ENCODE measurements at regions not wholly inside any gene's neighbourhood (a gene's known extent, or its start where the extent isn't known, plus 50 kb on each side); places are given as distances from the start of the nearest gene placed in this dataset.

DNA sequence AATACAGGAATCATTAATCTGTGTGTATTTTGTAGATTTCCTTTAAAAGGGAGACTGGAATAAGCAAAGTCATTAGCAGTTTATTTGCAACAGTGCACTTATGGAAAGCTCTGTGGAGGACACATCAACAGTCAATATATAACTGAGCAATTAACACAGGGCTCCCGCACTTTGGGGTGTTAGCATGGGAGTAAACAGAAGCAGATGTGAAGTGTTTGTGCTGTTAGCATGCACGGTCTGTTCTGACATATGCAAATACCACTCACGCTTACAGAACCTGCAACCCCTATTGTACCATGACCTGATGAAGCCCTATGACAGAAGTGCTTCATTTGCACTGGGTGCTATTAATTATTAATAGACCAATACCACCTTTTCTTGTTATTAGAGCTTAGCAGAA is 118.9 kb downstream of the PPP1R3A start:
- H3K4me3 Mint-ChIP-seq = no peak overlapping the region
- H3K27me3 Mint-ChIP-seq = no peaks in the 10 kb centered on the region
- H3K27ac Mint-ChIP-seq = no peak overlapping the region
- intact Hi-C loops (cut with micrococcal nuclease) = no loop called here
- no peaks in the 10 kb centered on the region for H3K36me3 Mint-ChIP-seq (ENCODE audit: low read depth)
- H3K4me1 Mint-ChIP-seq (ENCODE audit: low read depth) = no peaks in the 10 kb centered on the region
- peaks cover 3% of the 10 kb centered on the region for H3K9me3 Mint-ChIP-seq

DNA sequence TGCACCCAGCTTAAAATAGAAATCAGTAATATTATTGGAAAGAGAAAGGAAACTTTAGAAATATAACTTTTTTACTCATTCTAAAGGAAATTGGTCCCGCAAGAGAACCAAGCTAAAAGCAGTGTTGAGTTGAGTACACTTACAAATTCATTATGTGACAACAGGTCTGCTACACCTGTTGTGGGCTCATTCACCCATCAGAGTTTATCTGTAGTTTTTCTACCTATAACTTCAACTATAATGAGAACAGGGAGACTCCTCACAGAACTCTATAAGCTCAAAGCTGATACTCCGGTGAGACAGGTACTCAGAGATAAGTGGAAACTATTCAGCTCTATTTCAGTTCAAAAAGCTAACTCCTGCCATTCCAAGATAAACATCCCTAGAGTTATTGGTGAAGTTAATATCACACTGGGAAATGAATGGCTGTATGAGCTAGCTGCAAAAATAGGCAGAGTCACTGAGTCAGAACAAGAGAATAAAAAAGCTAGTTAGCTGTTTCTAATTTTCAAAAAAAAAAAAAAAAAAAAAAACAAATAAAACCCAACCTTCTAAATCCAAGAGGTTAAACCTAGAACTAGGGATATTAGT is 121.3 kb downstream of the PPP1R3A start:
- H3K27ac Mint-ChIP-seq = no peak overlapping the region
- no peaks in the 10 kb centered on the region for H3K27me3 Mint-ChIP-seq
- H3K4me1 Mint-ChIP-seq (ENCODE audit: low read depth) = no peaks in the 10 kb centered on the region
- H3K9me3 Mint-ChIP-seq = peaks cover 20% of the 10 kb centered on the region
- no peaks in the 10 kb centered on the region for H3K36me3 Mint-ChIP-seq (ENCODE audit: low read depth)
- intact Hi-C loops (cut with micrococcal nuclease) = no loop called here
- H3K4me3 Mint-ChIP-seq = no peak overlapping the region

DNA sequence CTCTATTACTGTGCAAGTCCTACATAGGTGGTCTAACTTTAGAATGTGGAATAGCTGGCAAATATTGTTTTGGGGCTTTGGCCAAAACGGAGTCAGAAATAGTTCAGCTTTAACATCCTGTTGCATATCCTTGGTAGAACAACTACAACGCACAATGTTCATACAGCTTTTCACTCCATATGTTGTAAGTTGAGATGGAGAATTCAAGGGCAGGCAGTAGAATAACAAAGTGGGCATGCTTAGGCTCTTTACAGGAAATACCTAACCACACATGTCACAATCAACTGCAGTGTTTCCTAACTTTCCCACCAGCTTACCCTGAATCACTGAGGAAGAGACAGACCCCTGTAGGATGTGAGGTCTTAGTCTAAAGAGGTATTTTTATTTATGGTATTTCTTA is 122.3 kb downstream of the PPP1R3A start:
- Mint-ChIP-seq H3K27me3 (no peaks in the 10 kb centered on the region), H3K4me1 (ENCODE audit: low read depth) (no peaks in the 10 kb centered on the region), H3K27ac (no peak overlapping the region), H3K36me3 (ENCODE audit: low read depth) (no peaks in the 10 kb centered on the region), H3K4me3 (no peak overlapping the region), H3K9me3 (peaks cover 21% of the 10 kb centered on the region)
- intact Hi-C loops (cut with micrococcal nuclease) = no loop called here

DNA sequence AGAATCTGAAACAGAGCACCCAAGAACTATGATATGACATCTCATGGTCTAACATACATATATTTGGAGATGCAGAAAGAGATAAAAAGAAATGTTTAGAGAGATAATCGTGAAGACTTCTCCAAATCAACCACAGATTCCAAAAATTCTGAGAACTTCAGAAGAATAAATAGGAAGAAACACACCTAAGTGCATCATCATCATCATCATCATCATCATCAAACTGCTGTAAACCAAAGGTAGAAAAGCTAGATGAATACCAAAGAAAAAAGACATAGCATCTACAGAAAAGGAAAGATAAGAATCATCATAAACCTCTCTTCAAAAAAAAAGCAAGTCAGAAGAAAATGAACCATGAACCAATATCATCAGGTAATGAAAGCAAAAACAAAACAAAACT is 124.2 kb downstream of the PPP1R3A start:
- peaks cover 21% of the 10 kb centered on the region for H3K9me3 Mint-ChIP-seq
- no peaks in the 10 kb centered on the region for H3K27me3 Mint-ChIP-seq
- intact Hi-C loops (cut with micrococcal nuclease) = no loop called here
- H3K4me1 Mint-ChIP-seq (ENCODE audit: low read depth) = no peaks in the 10 kb centered on the region
- H3K27ac Mint-ChIP-seq = no peak overlapping the region
- no peak overlapping the region for H3K4me3 Mint-ChIP-seq
- no peaks in the 10 kb centered on the region for H3K36me3 Mint-ChIP-seq (ENCODE audit: low read depth)

DNA sequence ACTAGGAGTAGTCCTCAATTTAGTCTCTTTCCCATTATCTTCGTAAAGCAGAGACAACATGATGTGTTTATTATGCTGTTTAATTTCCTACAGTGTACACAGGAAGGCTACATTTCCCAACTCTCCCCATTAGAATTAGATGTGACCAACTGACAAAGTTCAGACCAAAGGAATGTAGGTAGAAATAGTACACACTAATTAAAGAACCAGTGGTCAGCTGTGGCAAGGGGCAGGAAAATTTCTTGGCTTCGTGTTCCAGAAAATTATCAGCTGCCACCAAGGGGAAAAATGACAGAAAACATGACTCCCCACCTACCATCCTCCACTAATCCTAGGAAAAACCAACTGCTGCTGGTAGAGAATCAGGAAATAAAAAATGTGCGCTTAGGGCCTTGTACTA is 125.6 kb downstream of the PPP1R3A start:
- H3K4me3 Mint-ChIP-seq = no peak overlapping the region

DNA sequence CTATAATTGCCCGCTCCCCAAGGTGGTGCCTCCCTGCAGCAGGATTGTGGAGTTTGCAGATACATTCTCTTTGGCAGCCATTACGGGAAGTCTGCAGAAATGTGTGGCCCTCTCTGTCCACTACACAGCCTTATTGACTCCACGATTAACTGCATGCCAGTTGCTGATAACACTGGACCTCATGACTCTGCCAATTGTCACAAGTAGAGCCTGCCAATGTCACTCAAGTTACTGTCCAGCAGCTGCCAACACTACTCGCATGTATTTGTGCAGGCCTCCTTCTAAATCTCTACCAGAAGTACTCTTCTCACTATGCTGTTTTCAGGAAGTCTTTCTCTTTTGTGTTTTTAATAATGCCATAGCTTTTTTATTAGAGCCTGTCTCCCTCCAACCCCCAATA is 128.8 kb downstream of the PPP1R3A start:
- intact Hi-C loops (cut with micrococcal nuclease) = no loop called here
- Mint-ChIP-seq H3K4me3 (no peak overlapping the region), H3K9me3 (peaks cover 20% of the 10 kb centered on the region), H3K27ac (no peak overlapping the region), H3K27me3 (no peaks in the 10 kb centered on the region), H3K36me3 (ENCODE audit: low read depth) (no peaks in the 10 kb centered on the region), H3K4me1 (ENCODE audit: low read depth) (no peaks in the 10 kb centered on the region)

More for the DNA sequence above, 125.6 kb downstream of the PPP1R3A start:
- intact Hi-C loops (cut with micrococcal nuclease) = no loop called here
- peaks cover 21% of the 10 kb centered on the region for H3K9me3 Mint-ChIP-seq
- no peaks in the 10 kb centered on the region for H3K27me3 Mint-ChIP-seq
- H3K4me1 Mint-ChIP-seq (ENCODE audit: low read depth) = no peaks in the 10 kb centered on the region
- H3K36me3 Mint-ChIP-seq (ENCODE audit: low read depth) = no peaks in the 10 kb centered on the region
- H3K27ac Mint-ChIP-seq = no peak overlapping the region

DNA sequence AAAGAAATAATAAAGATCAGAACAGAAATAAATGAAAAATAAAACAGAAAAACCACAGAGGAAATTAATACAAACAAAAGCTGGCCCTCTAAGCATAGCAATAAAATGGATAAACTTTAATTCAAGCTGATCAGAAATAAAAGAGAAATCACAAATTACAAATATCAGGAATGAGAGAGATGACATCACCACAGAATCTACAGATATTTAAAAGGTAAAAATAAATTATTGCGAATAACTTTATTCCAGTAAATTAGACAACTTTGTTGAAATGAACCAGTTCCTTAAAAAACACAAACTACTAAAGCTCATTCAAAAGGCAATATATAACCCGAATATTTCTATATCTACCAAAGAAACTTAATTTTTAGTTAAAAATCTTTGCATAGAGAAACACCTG is 131.7 kb downstream of the PPP1R3A start:
- Mint-ChIP-seq H3K4me3 (no peak overlapping the region), H3K27me3 (no peaks in the 10 kb centered on the region), H3K4me1 (ENCODE audit: low read depth) (no peaks in the 10 kb centered on the region), H3K27ac (no peak overlapping the region), H3K9me3 (no peaks in the 10 kb centered on the region), H3K36me3 (ENCODE audit: low read depth) (no peaks in the 10 kb centered on the region)
- intact Hi-C loops (cut with micrococcal nuclease) = no loop called here

DNA sequence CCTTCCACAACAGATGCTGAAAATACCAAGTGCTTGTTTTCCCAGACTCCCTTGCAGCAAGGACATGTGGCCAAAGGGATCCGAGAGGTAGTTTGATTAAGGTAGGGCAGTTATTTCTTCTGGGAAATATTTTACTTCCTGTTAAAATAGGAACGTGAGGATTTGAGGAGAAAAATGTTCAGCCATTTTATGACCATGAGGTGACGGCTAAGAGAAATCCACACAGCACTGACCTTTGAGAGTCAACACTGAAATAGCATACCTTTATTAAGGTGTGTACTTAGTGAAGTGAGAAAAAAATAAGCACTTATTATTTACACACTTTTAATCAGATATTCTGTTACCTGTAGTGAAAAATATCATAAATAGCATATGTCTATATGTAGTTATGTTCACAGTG is 133.9 kb downstream of the PPP1R3A start:
- no peaks in the 10 kb centered on the region for H3K27me3 Mint-ChIP-seq
- H3K4me3 Mint-ChIP-seq = no peak overlapping the region
- no peaks in the 10 kb centered on the region for H3K4me1 Mint-ChIP-seq (ENCODE audit: low read depth)
- H3K9me3 Mint-ChIP-seq = no peaks in the 10 kb centered on the region
- no peaks in the 10 kb centered on the region for H3K36me3 Mint-ChIP-seq (ENCODE audit: low read depth)
- intact Hi-C loops (cut with micrococcal nuclease) = no loop called here
- no peak overlapping the region for H3K27ac Mint-ChIP-seq

DNA sequence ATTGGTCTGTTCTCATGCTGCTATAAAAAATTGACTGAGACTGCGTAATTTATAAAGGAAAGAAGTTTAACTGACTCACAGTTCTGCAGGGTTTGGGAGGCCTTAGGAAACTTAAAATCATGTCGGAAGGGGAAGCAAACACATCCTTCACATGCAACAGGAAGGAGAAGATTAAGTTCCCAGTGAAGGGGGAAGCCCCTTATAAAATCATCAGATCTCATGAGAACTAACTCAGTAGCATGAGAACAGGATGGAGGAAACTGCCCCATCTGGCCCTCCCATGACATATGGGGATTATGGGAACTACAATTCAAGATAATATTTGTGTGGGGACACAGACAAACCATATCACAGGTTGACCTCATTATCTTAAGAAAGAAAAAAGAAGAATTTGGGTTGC is 134.5 kb downstream of the PPP1R3A start:
- no peaks in the 10 kb centered on the region for H3K27me3 Mint-ChIP-seq
- H3K9me3 Mint-ChIP-seq = no peaks in the 10 kb centered on the region
- H3K27ac Mint-ChIP-seq = no peak overlapping the region
- no peak overlapping the region for H3K4me3 Mint-ChIP-seq
- intact Hi-C loops (cut with micrococcal nuclease) = no loop called here
- no peaks in the 10 kb centered on the region for H3K4me1 Mint-ChIP-seq (ENCODE audit: low read depth)
- no peaks in the 10 kb centered on the region for H3K36me3 Mint-ChIP-seq (ENCODE audit: low read depth)

DNA sequence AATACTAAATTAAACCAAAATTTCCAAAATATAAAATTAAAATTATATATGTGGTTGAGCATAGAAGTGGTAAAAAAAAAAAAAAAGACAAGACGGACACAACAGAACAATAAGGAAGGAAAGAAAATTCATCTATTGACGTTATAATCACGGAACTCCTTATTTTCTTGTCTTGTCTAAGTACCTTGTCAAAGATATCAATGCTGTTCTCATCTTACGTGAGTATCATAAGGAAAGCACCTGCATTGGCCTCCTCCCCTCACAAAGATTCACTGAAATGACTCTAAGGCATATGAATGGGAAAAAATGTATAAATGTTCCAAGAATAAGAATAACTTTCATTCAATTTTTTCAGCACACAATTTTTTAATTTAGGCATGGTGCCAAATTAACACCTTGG is 135.4 kb downstream of the PPP1R3A start:
- no peaks in the 10 kb centered on the region for H3K27me3 Mint-ChIP-seq
- H3K27ac Mint-ChIP-seq = no peak overlapping the region
- H3K36me3 Mint-ChIP-seq (ENCODE audit: low read depth) = no peaks in the 10 kb centered on the region
- H3K4me3 Mint-ChIP-seq = no peak overlapping the region
- H3K9me3 Mint-ChIP-seq = no peaks in the 10 kb centered on the region
- no peaks in the 10 kb centered on the region for H3K4me1 Mint-ChIP-seq (ENCODE audit: low read depth)
- intact Hi-C loops (cut with micrococcal nuclease) = no loop called here

DNA sequence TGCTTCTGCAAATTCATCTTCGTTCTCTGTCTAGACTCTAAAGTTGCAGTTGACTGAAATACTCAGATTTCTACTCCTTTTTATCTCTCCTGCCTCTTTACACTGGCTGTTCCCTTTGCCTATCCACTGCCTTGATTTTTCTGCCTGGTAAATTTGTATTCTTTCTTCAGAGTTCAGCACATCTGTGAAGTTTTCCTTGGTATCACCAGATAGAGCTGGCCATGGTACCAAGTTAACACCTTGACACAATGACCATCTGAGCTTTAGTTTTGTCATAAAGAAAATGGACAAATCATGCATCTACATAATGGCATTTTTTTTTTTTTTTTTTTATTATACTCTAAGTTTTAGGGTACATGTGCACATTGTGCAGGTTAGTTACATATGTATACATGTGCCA is 143.0 kb downstream of the PPP1R3A start:
- Mint-ChIP-seq H3K27me3 (no peaks in the 10 kb centered on the region), H3K4me3 (no peak overlapping the region), H3K4me1 (ENCODE audit: low read depth) (no peaks in the 10 kb centered on the region), H3K36me3 (ENCODE audit: low read depth) (no peaks in the 10 kb centered on the region), H3K27ac (no peak overlapping the region), H3K9me3 (no peaks in the 10 kb centered on the region)
- intact Hi-C loops (cut with micrococcal nuclease) = no loop called here

DNA sequence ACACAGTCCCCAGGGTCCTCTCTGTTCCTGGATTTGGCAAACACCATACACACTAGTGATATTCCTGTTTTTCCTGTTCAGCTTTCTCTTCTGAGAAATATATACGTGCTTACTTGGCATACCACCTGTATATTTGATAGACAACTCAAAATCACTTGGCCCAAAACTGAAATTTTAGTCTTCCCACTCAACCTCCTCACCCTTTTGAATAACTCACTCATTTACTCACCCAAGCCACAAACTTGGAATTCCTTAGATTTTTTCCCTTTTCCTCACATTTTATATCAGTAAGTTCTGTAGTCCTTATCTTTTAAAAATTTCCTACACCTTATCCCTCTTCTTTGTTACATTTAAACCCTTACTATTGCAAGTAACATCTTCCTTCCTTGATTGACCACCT is 143.4 kb downstream of the PPP1R3A start:
- no peaks in the 10 kb centered on the region for H3K27me3 Mint-ChIP-seq
- H3K4me1 Mint-ChIP-seq (ENCODE audit: low read depth) = peaks cover 3% of the 10 kb centered on the region
- H3K4me3 Mint-ChIP-seq = no peak overlapping the region
- no peaks in the 10 kb centered on the region for H3K36me3 Mint-ChIP-seq (ENCODE audit: low read depth)
- intact Hi-C loops (cut with micrococcal nuclease) = no loop called here
- H3K27ac Mint-ChIP-seq = no peak overlapping the region
- H3K9me3 Mint-ChIP-seq = no peaks in the 10 kb centered on the region

DNA sequence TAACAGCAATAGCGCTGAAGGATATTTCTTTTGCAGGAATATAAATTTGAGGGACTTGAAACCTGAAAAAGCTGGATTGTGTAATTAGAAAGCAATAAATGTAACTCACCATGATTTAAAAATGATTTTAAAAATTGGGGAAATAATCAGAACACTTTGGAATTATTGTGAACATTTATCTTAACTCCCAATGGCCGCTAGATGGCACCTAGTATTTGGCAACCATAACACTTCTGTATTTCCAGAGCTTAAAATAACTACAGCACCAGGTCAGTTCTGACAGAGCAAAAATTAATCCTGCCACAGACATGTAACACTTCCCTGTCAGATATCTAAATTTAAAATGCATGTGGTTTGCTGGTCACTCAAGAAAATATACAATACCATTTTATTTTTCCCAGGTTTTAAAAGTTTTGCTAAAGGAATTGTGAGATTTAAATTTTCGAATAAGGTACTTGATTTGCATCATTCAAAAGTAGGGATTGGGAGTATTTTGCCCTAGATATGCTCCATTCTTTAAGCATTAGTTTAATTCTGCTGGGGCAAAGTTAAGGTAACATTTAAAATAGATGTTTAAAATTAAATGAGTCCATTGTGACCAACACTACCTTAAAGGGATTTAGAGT is 144.5 kb downstream of the PPP1R3A start:
- Mint-ChIP-seq H3K36me3 (ENCODE audit: low read depth) (no peaks in the 10 kb centered on the region), H3K9me3 (no peaks in the 10 kb centered on the region), H3K4me1 (ENCODE audit: low read depth) (peaks cover 11% of the 10 kb centered on the region), H3K4me3 (no peak overlapping the region), H3K27ac (no peak overlapping the region), H3K27me3 (no peaks in the 10 kb centered on the region)
- intact Hi-C loops (cut with micrococcal nuclease) = no loop called here

DNA sequence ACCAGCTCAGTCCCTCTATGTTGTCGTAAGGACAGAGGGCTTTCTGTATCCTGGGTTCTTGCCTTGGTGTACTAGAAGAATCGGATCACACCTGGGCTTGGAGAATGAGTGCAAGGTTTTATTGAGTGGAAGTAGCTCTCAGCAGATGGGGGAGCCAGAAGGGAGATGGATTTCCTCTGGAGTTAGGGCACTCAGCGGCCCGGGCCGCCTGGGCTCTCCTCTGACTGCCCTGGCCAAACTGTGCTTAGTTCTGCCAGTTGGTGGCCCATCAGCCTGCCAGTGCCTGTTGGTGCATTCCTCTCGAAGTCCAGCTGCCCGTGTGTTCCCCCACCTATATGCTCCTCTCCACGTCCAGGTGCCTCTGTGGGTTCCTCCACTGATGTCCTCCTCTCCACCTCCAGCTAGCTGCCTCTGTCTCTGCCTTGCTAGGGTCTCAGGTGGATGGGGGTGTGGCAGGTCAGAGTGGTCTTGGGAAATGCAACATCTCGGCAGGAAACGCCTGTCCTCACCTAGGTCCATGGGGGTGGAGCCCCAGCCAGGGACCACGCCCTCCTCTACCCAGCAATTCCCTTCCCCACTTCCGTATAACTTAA is 148.6 kb downstream of the PPP1R3A start:
- Mint-ChIP-seq H3K4me1 (ENCODE audit: low read depth) (peaks cover 16% of the 10 kb centered on the region), H3K9me3 (no peaks in the 10 kb centered on the region), H3K27ac (no peak overlapping the region), H3K36me3 (ENCODE audit: low read depth) (no peaks in the 10 kb centered on the region), H3K4me3 (no peak overlapping the region), H3K27me3 (no peaks in the 10 kb centered on the region)
- intact Hi-C loops (cut with micrococcal nuclease) = no loop called here

DNA sequence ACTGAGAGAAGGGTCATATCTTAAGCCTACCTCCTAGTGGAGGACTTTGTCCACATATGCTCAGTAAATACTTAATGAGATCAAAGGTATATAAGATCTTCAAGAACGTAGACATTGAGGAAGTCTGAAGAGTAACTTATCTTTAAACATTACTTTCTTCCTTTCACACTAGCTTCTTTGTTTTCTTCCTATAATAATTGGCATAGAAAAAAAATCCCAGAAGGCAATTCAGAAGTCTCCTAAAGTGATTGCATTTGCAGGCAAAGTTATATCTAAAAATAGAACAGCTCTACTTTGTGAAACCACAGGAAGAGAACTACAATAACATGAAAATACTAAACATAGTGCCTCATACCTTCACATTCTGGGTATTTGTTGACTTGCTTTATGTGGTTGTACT is 150.4 kb downstream of the PPP1R3A start:
- intact Hi-C loops (cut with micrococcal nuclease) = no loop called here
- Mint-ChIP-seq H3K4me3 (no peak overlapping the region), H3K36me3 (ENCODE audit: low read depth) (no peaks in the 10 kb centered on the region), H3K27ac (no peak overlapping the region), H3K9me3 (no peaks in the 10 kb centered on the region), H3K27me3 (no peaks in the 10 kb centered on the region), H3K4me1 (ENCODE audit: low read depth) (peaks cover 16% of the 10 kb centered on the region)

Measured in dendritic cell treated with granulocyte-macrophage colony-stimulating factor and Interleukin-4, amounts not matched to agents 40 ng/mL and 50 ng/mL, for 4 days (primary cell).